HG03558 (cell line): ENCODE measurements at regions not wholly inside any gene's neighbourhood (a gene's known extent, or its start where the extent isn't known, plus 50 kb on each side); places are given as distances from the start of the nearest gene placed in this dataset.

ENCODE experiments used
- ATAC-seq: cut with Tn5 transposase; IDR thresholded peaks from one replicate; pipeline ENCODE4 v1.9.1; 2021; ENCODE audit warnings: moderate number of reproducible peaks; ENCODE audit not compliant: unreplicated experiment; ENCODE audit errors: extremely low read depth

GRCh38 chr4:3364634-3365314, 72.0 kb downstream of the RGS12 start:
- ATAC-seq, result no peak

GRCh38 chr4:3365326-3365725, 72.5 kb downstream of the RGS12 start:
- no peak for ATAC-seq

GRCh38 chr4:3365871-3366842, 73.3 kb downstream of the RGS12 start:
- ATAC-seq, result no peak

GRCh38 chr4:3366893-3367775, 74.3 kb downstream of the RGS12 start:
- no peak for ATAC-seq

- no peak for ATAC-seq
These were observed 73.9 kb upstream of the HGFAC start for GRCh38 chr4:3367866-3368265.

GRCh38 chr4:3368334-3368733, 73.4 kb upstream of the HGFAC start:
- no peak for ATAC-seq

- no peak for ATAC-seq
These were observed 72.7 kb upstream of the HGFAC start for GRCh38 chr4:3368841-3369760.

GRCh38 chr4:3369781-3370674, 71.7 kb upstream of the HGFAC start:
- no peak for ATAC-seq

GRCh38 chr4:3371033-3372001, 70.5 kb upstream of the HGFAC start:
- ATAC-seq, result no peak

GRCh38 chr4:3372264-3372932, 69.4 kb upstream of the HGFAC start:
- no peak for ATAC-seq

GRCh38 chr4:3372933-3373465, 68.8 kb upstream of the HGFAC start:
- no peak for ATAC-seq

- no peak for ATAC-seq
These were observed 68.3 kb upstream of the HGFAC start for GRCh38 chr4:3373468-3373867.

GRCh38 chr4:3374011-3374645, 67.6 kb upstream of the HGFAC start:
- ATAC-seq, result no peak

GRCh38 chr4:3374667-3375066, 67.1 kb upstream of the HGFAC start:
- no peak for ATAC-seq

GRCh38 chr4:3375688-3376087, 66.1 kb upstream of the HGFAC start:
- no peak for ATAC-seq

GRCh38 chr4:3376266-3376665, 65.5 kb upstream of the HGFAC start:
- no peak for ATAC-seq
